BLaER1 treated with 17β-estradiol and CSF1 and Interleukin-3, amounts not matched to agents 10 nM and 100 nM (cell line): ENCODE measurements at regions not wholly inside any gene's neighbourhood (a gene's known extent, or its start where the extent isn't known, plus 50 kb on each side); places are given as distances from the start of the nearest gene placed in this dataset.

Experiments used
- H3K27ac ChIP-seq, 11 experiments: shearing (Covaris generic); formaldehyde crosslinking; 2 replicates each; pipeline ENCODE4 v1.8.1; 2022
- H3K27me3 ChIP-seq, 11 experiments: shearing (Covaris generic); formaldehyde crosslinking; 2 replicates each; pipeline ENCODE4 v1.8.1; 2022
- H3K36me3 ChIP-seq, 11 experiments: shearing (Covaris generic); formaldehyde crosslinking; 2 replicates each; pipeline ENCODE4 v1.8.1; 2022
- H3K4me1 ChIP-seq, 10 experiments: shearing (Covaris generic); formaldehyde crosslinking; 2 replicates each; pipeline ENCODE4 v1.8.1; 2022
- H3K4me2 ChIP-seq, 11 experiments: shearing (Covaris generic); formaldehyde crosslinking; 2 replicates each; pipeline ENCODE4 v1.8.1; 2022
- H3K4me3 ChIP-seq, 10 experiments: shearing (Covaris generic); formaldehyde crosslinking; 2 replicates each; pipeline ENCODE4 v1.8.1; 2022
- H3K9ac ChIP-seq, 11 experiments: shearing (Covaris generic); formaldehyde crosslinking; 2 replicates each; pipeline ENCODE4 v1.8.1; 2022
- H3K9me3 ChIP-seq, 11 experiments: shearing (Covaris generic); formaldehyde crosslinking; replicated peaks in 1 of 11; 2 replicates each; pipeline ENCODE4 v1.8.1; 2022
- H4K20me1 ChIP-seq, 11 experiments: shearing (Covaris generic); formaldehyde crosslinking; 2 replicates each; pipeline ENCODE4 v1.8.1; 2022
- Cebpa-rat ChIP-seq, 11 experiments: shearing (Covaris generic); IDR thresholded peaks; 2 replicates each; pipeline ENCODE4 v1.8.1; 2022

DNA sequence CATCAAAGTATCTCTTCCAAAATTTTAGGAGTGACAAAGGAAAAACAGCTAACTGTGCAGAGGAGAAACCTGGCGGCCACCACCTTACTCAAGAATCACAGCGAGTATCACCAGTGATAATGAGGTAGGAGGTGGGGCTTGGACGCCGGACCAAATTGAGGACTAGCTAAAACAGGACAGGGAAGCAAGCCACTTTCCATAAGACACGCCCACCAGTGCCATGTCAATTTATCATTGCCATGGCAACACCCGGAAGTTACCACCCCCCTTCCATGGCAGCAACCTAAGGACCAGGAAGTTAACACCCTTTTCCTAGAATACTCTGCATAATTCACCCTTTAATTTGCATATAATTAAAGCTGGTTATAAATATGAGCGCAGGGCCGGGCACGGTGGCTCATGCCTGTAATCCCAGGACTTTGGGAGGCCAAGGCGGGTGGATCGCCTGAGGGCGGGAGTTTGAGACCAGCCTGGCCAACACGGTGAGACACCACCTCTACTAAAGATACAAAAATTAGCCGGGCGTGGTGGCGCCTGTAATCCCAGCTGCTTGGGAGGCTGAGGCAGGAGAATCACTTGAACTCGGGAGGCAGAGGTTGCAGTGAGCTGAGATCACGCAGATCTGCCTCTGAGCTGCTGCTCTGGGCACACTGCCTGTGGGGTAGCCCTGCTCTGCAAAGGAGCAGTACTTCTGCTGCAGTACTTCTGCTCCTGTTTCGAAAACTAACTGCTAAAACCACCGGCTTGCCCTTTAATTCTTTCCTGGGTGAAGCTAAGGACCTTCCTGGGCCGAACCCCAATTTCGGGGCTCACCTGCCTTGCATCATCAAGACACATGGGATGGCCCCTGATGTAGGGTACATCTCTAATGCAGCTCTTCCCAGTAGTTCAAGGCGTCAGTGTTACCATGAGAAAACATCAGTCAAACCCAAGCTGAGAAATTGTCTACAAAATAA is 116.7 kb downstream of the HMX1 start:
- no peak for TF ChIP-seq Cebpa-rat (IDR thresholded peaks at IDR 0.05)
- Histone ChIP-seq H3K4me2 (no peak overlapping the region), H3K27me3 (no peaks in the 10 kb centered on the region), H3K36me3 (no peaks in the 10 kb centered on the region), H3K9ac (no peak overlapping the region), H4K20me1 (no peaks in the 10 kb centered on the region; a peak in 1 of 22 replicates), H3K9me3 (peaks cover 0 to 7% (median 0%) of the 10 kb centered on the region in 11 experiments; a peak in 4 of 22 replicates), H3K27ac (no peak overlapping the region), H3K4me3 (no peak overlapping the region), H3K4me1 (no peaks in the 10 kb centered on the region)

GRCh38 chr4:8748236-8748575 is 123.4 kb downstream of the HMX1 start:
- H3K4me1 ChIP-seq: no peaks in the 10 kb centered on the region
- no peaks in the 10 kb centered on the region for H3K27me3 ChIP-seq
- H3K36me3 ChIP-seq: no peaks in the 10 kb centered on the region
- H3K9me3 ChIP-seq: no peaks in the 10 kb centered on the region
- H3K4me3 ChIP-seq: no peak overlapping the region
- H3K4me2 ChIP-seq: no peak overlapping the region
- no peak overlapping the region for H3K27ac ChIP-seq
- no peak overlapping the region for H3K9ac ChIP-seq
- no peaks in the 10 kb centered on the region for H4K20me1 ChIP-seq
- TF ChIP-seq Cebpa-rat (IDR thresholded peaks at IDR 0.05): no peak

DNA sequence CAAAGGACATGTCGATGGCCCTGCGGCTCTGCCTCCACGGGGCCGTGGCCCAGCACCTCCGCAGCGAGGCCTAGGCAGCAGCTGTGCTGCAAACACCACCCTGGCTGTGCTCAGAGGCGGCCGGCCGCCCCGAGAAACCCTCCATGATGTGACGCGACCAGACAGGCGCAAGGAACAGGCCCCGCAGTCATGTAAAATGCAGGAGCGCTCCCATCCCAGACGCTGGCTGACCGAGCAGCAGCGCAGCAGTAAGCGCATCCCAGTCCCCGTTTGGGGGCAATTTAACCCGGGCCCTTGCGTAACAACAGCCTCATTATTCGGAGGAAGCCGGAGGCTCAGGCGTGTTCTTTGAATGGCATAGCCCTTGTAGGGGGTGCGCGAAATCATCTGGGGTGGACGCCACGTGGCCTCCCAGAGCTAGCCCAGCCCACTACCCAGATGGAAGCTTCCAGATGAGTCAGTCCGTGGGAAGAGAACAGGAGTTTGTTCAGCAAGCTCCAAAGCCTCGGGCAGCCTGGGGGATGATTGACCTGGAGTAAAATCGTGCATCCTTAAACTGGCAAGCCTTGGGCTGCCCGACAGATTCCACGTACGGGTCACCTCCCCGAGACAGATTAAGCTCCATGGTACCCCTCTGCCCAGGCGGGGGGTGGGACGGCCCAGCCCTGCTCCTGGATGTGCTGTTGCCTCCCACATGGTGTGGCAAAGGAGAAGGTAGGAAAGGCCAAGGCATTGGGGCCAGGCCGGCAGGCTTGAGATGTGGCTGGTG is 124.0 kb downstream of the HMX1 start:
- no peak overlapping the region for H3K4me2 ChIP-seq
- no peaks in the 10 kb centered on the region for H3K27me3 ChIP-seq
- H4K20me1 ChIP-seq: no peaks in the 10 kb centered on the region
- H3K27ac ChIP-seq: no peak overlapping the region
- TF ChIP-seq Cebpa-rat (IDR thresholded peaks at IDR 0.05): no peak
- H3K36me3 ChIP-seq: no peaks in the 10 kb centered on the region
- H3K9ac ChIP-seq: no peak overlapping the region
- H3K4me1 ChIP-seq: no peaks in the 10 kb centered on the region
- H3K9me3 ChIP-seq: no peaks in the 10 kb centered on the region
- no peak overlapping the region for H3K4me3 ChIP-seq

DNA sequence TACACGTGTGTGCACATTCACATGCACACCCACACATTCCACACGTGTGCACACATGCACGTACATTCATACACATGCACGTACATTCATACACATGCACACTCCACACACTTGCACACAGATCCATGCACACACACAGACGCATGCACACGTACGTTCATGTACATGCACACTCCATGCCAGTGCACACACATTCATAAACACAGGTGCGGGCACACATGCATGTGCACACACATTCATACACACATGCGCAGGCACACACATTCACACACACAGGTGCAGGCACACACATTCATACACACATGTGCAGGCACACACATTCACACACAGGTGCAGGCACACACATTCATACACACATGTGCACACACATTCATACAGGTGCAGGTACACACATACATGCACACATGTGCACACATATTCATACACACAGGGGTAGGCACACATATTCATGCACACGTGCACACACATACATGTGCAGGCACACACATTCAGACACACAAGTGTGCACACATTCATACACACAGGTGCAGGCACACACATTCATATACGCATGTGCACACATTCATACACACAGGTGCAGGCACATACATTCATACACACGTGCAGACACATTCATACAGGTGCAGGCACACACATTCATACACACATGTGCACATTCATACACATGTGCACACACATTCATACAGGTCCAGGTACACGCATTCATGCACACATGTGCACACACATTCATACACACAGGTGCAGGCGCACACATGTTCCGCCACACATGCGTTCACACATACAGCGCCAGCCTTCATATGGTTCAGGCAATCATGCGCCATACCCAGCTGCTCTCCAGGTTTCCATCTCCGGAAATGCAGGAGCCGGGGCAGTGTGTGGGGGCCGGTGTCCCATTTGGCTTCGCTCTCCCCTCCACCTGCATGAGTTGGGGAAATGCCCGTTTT is 124.8 kb downstream of the HMX1 start:
- H3K27me3 ChIP-seq: no peaks in the 10 kb centered on the region
- no peaks in the 10 kb centered on the region for H3K9me3 ChIP-seq
- no peaks in the 10 kb centered on the region for H3K36me3 ChIP-seq
- H3K27ac ChIP-seq: no peak overlapping the region
- no peak overlapping the region for H3K4me3 ChIP-seq
- H3K4me2 ChIP-seq: no peak overlapping the region
- H4K20me1 ChIP-seq: no peaks in the 10 kb centered on the region
- TF ChIP-seq Cebpa-rat (IDR thresholded peaks at IDR 0.05): no peak
- no peak overlapping the region for H3K9ac ChIP-seq
- H3K4me1 ChIP-seq: no peaks in the 10 kb centered on the region

DNA sequence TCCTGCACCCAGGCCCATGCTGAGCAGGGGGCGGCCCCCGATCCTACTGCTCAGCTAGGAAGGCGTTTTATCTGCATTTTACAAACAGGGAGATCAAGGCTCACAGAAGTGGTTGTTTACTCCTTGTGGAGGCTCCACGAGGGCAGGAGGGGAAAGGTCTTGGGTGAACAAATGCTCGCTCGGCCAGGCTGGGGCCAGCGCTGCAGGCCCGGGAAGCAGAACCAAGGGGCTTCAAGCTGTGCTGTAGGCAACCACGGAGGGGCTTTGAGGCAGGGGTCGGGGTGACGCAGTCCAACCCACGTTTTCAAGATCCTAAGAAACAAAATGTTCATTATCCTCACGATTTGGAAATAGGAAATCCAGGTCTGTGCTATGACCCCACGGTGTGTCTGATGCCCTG is 125.8 kb downstream of the HMX1 start:
- no peak overlapping the region for H3K4me3 ChIP-seq
- H3K4me2 ChIP-seq: no peak overlapping the region
- no peaks in the 10 kb centered on the region for H3K27me3 ChIP-seq
- H3K36me3 ChIP-seq: no peaks in the 10 kb centered on the region
- TF ChIP-seq Cebpa-rat (IDR thresholded peaks at IDR 0.05): no peak
- no peaks in the 10 kb centered on the region for H3K4me1 ChIP-seq
- H3K9ac ChIP-seq: no peak overlapping the region
- no peak overlapping the region for H3K27ac ChIP-seq
- no peaks in the 10 kb centered on the region for H3K9me3 ChIP-seq
- H4K20me1 ChIP-seq: peaks cover 0 to 2% (median 0%) of the 10 kb centered on the region in 11 experiments; a peak in 1 of 22 replicates

GRCh38 chr4:8745005-8745790 is 126.4 kb downstream of the HMX1 start:
- Histone ChIP-seq H4K20me1 (peaks cover 0 to 6% (median 0%) of the 10 kb centered on the region in 11 experiments; a peak in 1 of 22 replicates), H3K4me1 (no peaks in the 10 kb centered on the region), H3K9me3 (no peaks in the 10 kb centered on the region), H3K4me3 (no peak overlapping the region), H3K4me2 (no peak overlapping the region), H3K36me3 (no peaks in the 10 kb centered on the region), H3K9ac (no peak overlapping the region), H3K27ac (no peak overlapping the region), H3K27me3 (no peaks in the 10 kb centered on the region)
- no peak for TF ChIP-seq Cebpa-rat (IDR thresholded peaks at IDR 0.05)

DNA sequence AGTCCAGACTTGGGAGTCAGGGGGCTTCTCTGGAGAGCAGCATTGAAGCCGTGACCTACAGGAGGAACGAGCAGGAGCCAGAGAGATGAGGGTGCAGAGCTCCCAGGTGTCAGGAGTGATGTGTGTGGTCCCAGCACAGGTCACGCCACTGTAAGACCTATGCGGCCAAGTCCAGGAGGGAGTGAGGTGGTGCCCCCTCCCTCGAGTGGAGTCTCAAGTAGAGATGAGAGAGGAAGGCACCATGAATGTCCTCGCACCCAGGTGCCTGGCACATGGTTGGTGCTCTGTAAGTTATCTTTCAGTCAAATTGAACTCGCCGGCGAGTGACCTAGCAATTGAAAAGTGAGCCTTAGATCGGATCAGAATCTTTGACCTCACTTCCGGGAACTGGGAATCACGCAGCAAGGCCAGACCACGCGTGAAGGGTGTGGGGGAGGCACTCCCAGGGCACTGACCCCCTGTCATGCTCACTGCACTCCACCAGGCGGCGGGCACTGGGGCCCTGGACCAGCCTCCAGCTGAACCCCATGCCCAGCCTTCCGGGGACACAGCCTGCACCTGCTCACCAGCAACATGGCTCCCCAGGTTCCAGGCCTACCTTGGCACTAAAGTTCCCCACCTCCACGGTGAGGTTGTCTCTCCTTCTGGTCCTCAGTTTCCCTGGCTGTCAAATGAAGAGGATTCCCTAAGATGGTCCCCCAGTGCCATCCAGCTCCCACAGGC is 127.4 kb downstream of the HMX1 start:
- Histone ChIP-seq H3K9me3 (no peaks in the 10 kb centered on the region), H3K4me1 (no peaks in the 10 kb centered on the region), H3K4me2 (no peak overlapping the region), H3K27me3 (no peaks in the 10 kb centered on the region), H3K9ac (no peak overlapping the region), H3K27ac (no peak overlapping the region), H3K36me3 (no peaks in the 10 kb centered on the region), H4K20me1 (peaks cover 0 to 6% (median 0%) of the 10 kb centered on the region in 11 experiments; a peak in 1 of 22 replicates), H3K4me3 (no peak overlapping the region)
- no peak for TF ChIP-seq Cebpa-rat (IDR thresholded peaks at IDR 0.05)

- no peaks in the 10 kb centered on the region for H3K4me1 ChIP-seq
- no peak for TF ChIP-seq Cebpa-rat (IDR thresholded peaks at IDR 0.05)
- no peak overlapping the region for H3K4me2 ChIP-seq
- no peak overlapping the region for H3K9ac ChIP-seq
- no peak overlapping the region for H3K4me3 ChIP-seq
- H3K36me3 ChIP-seq: no peaks in the 10 kb centered on the region
- H3K27ac ChIP-seq: no peak overlapping the region
- H3K9me3 ChIP-seq: no peaks in the 10 kb centered on the region
- no peaks in the 10 kb centered on the region for H3K27me3 ChIP-seq
- peaks cover 0 to 6% (median 0%) of the 10 kb centered on the region in 11 experiments; a peak in 1 of 22 replicates for H4K20me1 ChIP-seq
These were observed 129.1 kb downstream of the HMX1 start for GRCh38 chr4:8742546-8742945.
